GM21360 (cell line): ENCODE measurements at regions not wholly inside any gene's neighbourhood (a gene's known extent, or its start where the extent isn't known, plus 50 kb on each side); places are given as distances from the start of the nearest gene placed in this dataset.

ENCODE experiments used
- ATAC-seq: cut with Tn5 transposase; IDR thresholded peaks from one replicate; pipeline ENCODE4 v1.9.1; 2021; ENCODE audit warnings: mild to moderate bottlenecking, moderate library complexity; ENCODE audit not compliant: unreplicated experiment

- no peak for ATAC-seq
Observed at GRCh38 chr3:34225821-34226366, 427.5 kb downstream of the PDCD6IP start.

- no peak for ATAC-seq
Observed at GRCh38 chr3:34229876-34230275, 431.4 kb downstream of the PDCD6IP start.

GRCh38 chr3:34235096-34235495, 436.7 kb downstream of the PDCD6IP start:
- no peak for ATAC-seq

- no peak for ATAC-seq
Observed at GRCh38 chr3:34237946-34238345, 439.5 kb downstream of the PDCD6IP start.

GRCh38 chr3:34238407-34238806, 440.0 kb downstream of the PDCD6IP start:
- ATAC-seq, result no peak

GRCh38 chr3:34239287-34239686, 440.9 kb downstream of the PDCD6IP start:
- no peak for ATAC-seq

- ATAC-seq, result no peak
Observed at GRCh38 chr3:34239875-34240274, 441.4 kb downstream of the PDCD6IP start.

- no peak for ATAC-seq
Observed at GRCh38 chr3:34247401-34247800, 449.0 kb downstream of the PDCD6IP start.

- ATAC-seq, result peak; percentile 71
Observed at GRCh38 chr3:34248352-34248751, 449.9 kb downstream of the PDCD6IP start.

GRCh38 chr3:34254285-34254684, 455.9 kb downstream of the PDCD6IP start:
- no peak for ATAC-seq

- no peak for ATAC-seq
Observed at GRCh38 chr3:34256021-34256420, 457.6 kb downstream of the PDCD6IP start.

GRCh38 chr3:34256791-34257190, 458.4 kb downstream of the PDCD6IP start:
- no peak for ATAC-seq

- no peak for ATAC-seq
Observed at GRCh38 chr3:34258271-34258998, 460.0 kb downstream of the PDCD6IP start.

GRCh38 chr3:34260271-34261000, 462.0 kb downstream of the PDCD6IP start:
- peak; percentile 41 for ATAC-seq

GRCh38 chr3:34261001-34261385, 462.6 kb downstream of the PDCD6IP start:
- ATAC-seq, result no peak

- no peak for ATAC-seq
Observed at GRCh38 chr3:34263101-34263621, 464.7 kb downstream of the PDCD6IP start.

GRCh38 chr3:34264337-34265041, 466.1 kb downstream of the PDCD6IP start:
- ATAC-seq, result no peak

GRCh38 chr3:34267088-34267487, 468.7 kb downstream of the PDCD6IP start:
- ATAC-seq, result no peak

GRCh38 chr3:34268032-34268709, 469.7 kb downstream of the PDCD6IP start:
- ATAC-seq, result no peak

GRCh38 chr3:34275811-34276210, 477.4 kb downstream of the PDCD6IP start:
- no peak for ATAC-seq

- ATAC-seq, result no peak
Observed at GRCh38 chr3:34276342-34276741, 477.9 kb downstream of the PDCD6IP start.
